ENCODE measurements at regions not wholly inside any gene's neighbourhood (a gene's known extent, or its start where the extent isn't known, plus 50 kb on each side); places are given as distances from the start of the nearest gene placed in this dataset.

GRCh38 chr7:54355842-54356241 is 186.3 kb upstream of the VSTM2A start:
- Mint-ChIP-seq H3K4me3 (no peak overlapping the region), H3K9me3 (peaks cover 4 to 12% (median 6%) of the 10 kb centered on the region in 7 donors), H3K27me3 (ENCODE audit: low read depth in 3 of 3) (peaks cover 0 to 1% (median 0%) of the 10 kb centered on the region in 3 donors), H3K27ac (no peak overlapping the region), H3K4me1 (no peaks in the 10 kb centered on the region), H3K36me3 (no peaks in the 10 kb centered on the region)
- H3K79me2 ChIP-seq (ENCODE audit: insufficient read depth, low read length) = no peaks in the 10 kb centered on the region
- H4K20me1 ChIP-seq (ENCODE audit: insufficient read depth, low read length) = no peaks in the 10 kb centered on the region
- TF ChIP-seq CTCF (IDR thresholded peaks at IDR 0.05) = no peak
- no peak overlapping the region for H3K4me3 ChIP-seq (replicated peaks in 1 of 3; ENCODE audit: low read depth in 2 of 3, low read length in 3 of 3)
- intact Hi-C loops (cut with micrococcal nuclease) = no loop called here
- H3K9ac ChIP-seq (ENCODE audit: insufficient read depth, low read length, poor library complexity, severe bottlenecking) = no peak overlapping the region
- H3K9me3 ChIP-seq (replicated peaks in 1 of 2; ENCODE audit: control insufficient read depth in 1 of 2, insufficient read depth in 1 of 2, low read length in 2 of 2) = peaks cover 11 to 25% of the 10 kb centered on the region in 2 donors
- WGBS (ENCODE audit: insufficient coverage) = no CpG with 5 or more reads among the region's 1 CpG
- no peaks in the 10 kb centered on the region for H3K27me3 ChIP-seq (ENCODE audit: control insufficient read depth in 2 of 2, insufficient read depth in 2 of 2, low read length in 2 of 2)
- no peak overlapping the region for H3K27ac ChIP-seq (ENCODE audit: low read depth in 1 of 2, low read length in 2 of 2)
- no peak for DNase-seq
- no peaks in the 10 kb centered on the region for H3K4me1 ChIP-seq (ENCODE audit: control insufficient read depth in 1 of 2, insufficient read depth in 2 of 2, low read length in 2 of 2)
- no peak overlapping the region for H2AFZ ChIP-seq (ENCODE audit: insufficient read depth, low read depth, low read length, poor library complexity, severe bottlenecking)
- H3K4me2 ChIP-seq (replicated peaks; ENCODE audit: extremely low read depth, low read length, poor library complexity, severe bottlenecking) = no peak overlapping the region
- no peaks in the 10 kb centered on the region for H3K36me3 ChIP-seq (replicated peaks in 1 of 2; ENCODE audit: control insufficient read depth in 1 of 2, insufficient read depth in 2 of 2, low read length in 2 of 2)

DNA sequence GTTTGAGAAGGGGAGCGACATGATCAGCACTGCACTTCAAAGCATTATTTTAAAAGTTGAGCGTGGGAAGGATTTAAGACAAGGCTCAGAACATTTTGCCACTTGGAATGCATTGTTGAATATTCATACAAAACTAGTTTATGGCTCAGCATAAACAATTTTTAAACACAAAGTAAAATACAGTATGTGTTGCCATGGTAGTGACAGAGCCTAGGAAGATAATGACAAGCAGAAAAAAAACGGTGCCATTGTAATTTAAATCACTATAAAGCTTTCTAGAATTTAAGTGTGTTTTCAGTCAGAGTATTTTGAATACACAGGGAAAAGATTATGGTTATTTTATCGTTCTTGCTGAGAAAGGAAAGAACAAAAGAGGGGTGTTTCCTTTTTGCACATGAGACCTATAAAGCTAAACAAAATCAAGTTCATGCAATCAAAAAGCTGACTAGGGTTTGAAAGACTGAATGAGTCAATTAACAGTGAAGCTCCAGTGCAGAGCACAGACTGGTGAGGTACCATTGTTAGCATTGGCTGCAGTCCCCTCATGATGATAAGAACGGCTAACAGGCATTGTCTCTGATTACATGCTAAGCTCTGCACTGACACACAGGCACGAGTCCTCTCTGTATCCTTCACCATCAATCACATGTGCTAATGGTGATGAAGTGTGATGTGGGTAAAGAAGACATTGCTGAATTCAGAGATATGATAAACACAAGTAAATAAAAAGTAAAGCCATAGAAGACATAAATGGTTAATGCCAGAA is 181.9 kb upstream of the VSTM2A start:
- H3K27ac ChIP-seq (ENCODE audit: low read depth in 1 of 2, low read length in 2 of 2) = no peak overlapping the region
- H3K4me1 ChIP-seq (ENCODE audit: control insufficient read depth in 1 of 2, insufficient read depth in 2 of 2, low read length in 2 of 2) = no peaks in the 10 kb centered on the region
- Mint-ChIP-seq H3K27ac (no peak overlapping the region), H3K4me1 (no peaks in the 10 kb centered on the region), H3K27me3 (ENCODE audit: low read depth in 3 of 3) (peaks cover 0 to 3% (median 0%) of the 10 kb centered on the region in 3 donors), H3K9me3 (peaks cover 2 to 8% (median 6%) of the 10 kb centered on the region in 7 donors), H3K36me3 (no peaks in the 10 kb centered on the region), H3K4me3 (no peak overlapping the region)
- DNase-seq = no peak
- no peak for TF ChIP-seq CTCF (IDR thresholded peaks at IDR 0.05)
- no peaks in the 10 kb centered on the region for H4K20me1 ChIP-seq (ENCODE audit: insufficient read depth, low read length)
- H3K79me2 ChIP-seq (ENCODE audit: insufficient read depth, low read length) = no peaks in the 10 kb centered on the region
- H3K9me3 ChIP-seq (replicated peaks in 1 of 2; ENCODE audit: control insufficient read depth in 1 of 2, insufficient read depth in 1 of 2, low read length in 2 of 2) = peaks cover 4 to 12% of the 10 kb centered on the region in 2 donors
- no peak overlapping the region for H3K4me2 ChIP-seq (replicated peaks; ENCODE audit: extremely low read depth, low read length, poor library complexity, severe bottlenecking)
- no peak overlapping the region for H3K4me3 ChIP-seq (replicated peaks in 1 of 3; ENCODE audit: low read depth in 2 of 3, low read length in 3 of 3)
- WGBS (ENCODE audit: insufficient coverage) = no CpG with 5 or more reads among the region's 6 CpGs
- H3K9ac ChIP-seq (ENCODE audit: insufficient read depth, low read length, poor library complexity, severe bottlenecking) = no peak overlapping the region
- H3K27me3 ChIP-seq (ENCODE audit: control insufficient read depth in 2 of 2, insufficient read depth in 2 of 2, low read length in 2 of 2) = no peaks in the 10 kb centered on the region
- no peaks in the 10 kb centered on the region for H3K36me3 ChIP-seq (replicated peaks in 1 of 2; ENCODE audit: control insufficient read depth in 1 of 2, insufficient read depth in 2 of 2, low read length in 2 of 2)
- H2AFZ ChIP-seq (ENCODE audit: insufficient read depth, low read depth, low read length, poor library complexity, severe bottlenecking) = no peak overlapping the region
- intact Hi-C loops (cut with micrococcal nuclease) = no loop called here

All from CD14-positive monocyte (primary cell).